K562 (cell line): ENCODE measurements at regions not wholly inside any gene's neighbourhood (a gene's known extent, or its start where the extent isn't known, plus 50 kb on each side); places are given as distances from the start of the nearest gene placed in this dataset.

Source experiments
- CEBPZ ChIP-seq: fragments of 150-350 bp; IDR thresholded peaks from 2 replicates; pipeline ENCODE4 v1.6.1; 2014; ENCODE audit warnings: low read depth, mild to moderate bottlenecking, low read length, borderline replicate concordance
- GATA2 ChIP-seq: sonication (generic); formaldehyde crosslinking; IDR thresholded peaks from 2 replicates; pipeline ENCODE4 v1.4.0; 2020; ENCODE audit warnings: mild to moderate bottlenecking, missing genetic modification reagents
- MXD1 ChIP-seq: fragments of 250-450 bp; sonication (Bioruptor Pico); IDR thresholded peaks from 2 replicates; pipeline ENCODE4 v1.8.0; 2021; ENCODE audit warnings: borderline replicate concordance, mild to moderate bottlenecking, moderate library complexity; ENCODE audit not compliant: poor library complexity, severe bottlenecking
- RBBP5 ChIP-seq: fragments of 200-600 bp; sonication (generic); IDR thresholded peaks from 2 replicates; pipeline ENCODE4 v1.6.1; 2012; ENCODE audit warnings: borderline replicate concordance, mild to moderate bottlenecking, low read length, control low read depth, inconsistent platforms; ENCODE audit not compliant: insufficient read depth, poor library complexity, severe bottlenecking
- REST ChIP-seq, 2 experiments: fragments of 450-650 bp; formaldehyde crosslinking in 1 of 2; IDR thresholded peaks; 2 replicates each; pipeline versions ENCODE4 v1.4.0 to v1.6.1; 2014 to 2020; ENCODE audit warnings: mild to moderate bottlenecking in 2 of 2, borderline replicate concordance in 1 of 2, low read depth in 1 of 2
- ZNF311 ChIP-seq: fragments of 250-450 bp; sonication (Bioruptor Pico); IDR thresholded peaks from 2 replicates; pipeline ENCODE4 v1.4.0; 2020; ENCODE audit warnings: mild to moderate bottlenecking, moderate library complexity
- TF ChIP-seq, protein P1 (sequence below), 2 experiments: fragments of 450-650 bp in 1 of 2; sonication (generic) in 1 of 2; formaldehyde crosslinking in 1 of 2; IDR thresholded peaks in 1 of 2; conservative IDR thresholded peaks in 1 of 2; 2 replicates each; pipeline versions ENCODE4 v1.6.1 to v1.8.1; 2016 to 2023; ENCODE audit warnings: mild to moderate bottlenecking in 2 of 2, moderate library complexity in 2 of 2, inconsistent platforms in 1 of 2, missing genetic modification reagents in 1 of 2

GRCh38 chr10:62938672-62939071, 122.5 kb upstream of the EGR2 start:
- no peak for TF ChIP-seq MXD1
- no peak for TF ChIP-seq GATA2 (CRISPR knock-in tag)
- TF ChIP-seq ZNF311 (CRISPR knock-in tag) = no peak
- no peak for TF ChIP-seq REST (IDR thresholded peaks at IDR 0.05; ENCODE audit: borderline replicate concordance)
- no peak for TF ChIP-seq REST (CRISPR knock-in tag; IDR thresholded peaks at IDR 0.05; ENCODE audit: low read depth)
- no peak for TF ChIP-seq CEBPZ
- TF ChIP-seq, protein P1, sequence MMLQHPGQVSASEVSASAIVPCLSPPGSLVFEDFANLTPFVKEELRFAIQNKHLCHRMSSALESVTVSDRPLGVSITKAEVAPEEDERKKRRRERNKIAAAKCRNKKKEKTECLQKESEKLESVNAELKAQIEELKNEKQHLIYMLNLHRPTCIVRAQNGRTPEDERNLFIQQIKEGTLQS (IDR thresholded peaks at IDR 0.05) = no peak
- TF ChIP-seq, protein P1 (CRISPR knock-in tag; conservative IDR thresholded peaks at IDR 0.05) = no peak
- TF ChIP-seq RBBP5 = no peak
